K562 (cell line): ENCODE measurements at regions not wholly inside any gene's neighbourhood (a gene's known extent, or its start where the extent isn't known, plus 50 kb on each side); places are given as distances from the start of the nearest gene placed in this dataset.

ENCODE experiments used
- EP300 ChIP-seq: IDR thresholded peaks from 2 replicates; pipeline ENCODE4 v1.6.1; 2012; ENCODE audit warnings: low read length, improper control_type of control experiment
- EZH2 ChIP-seq: IDR thresholded peaks from 2 replicates; pipeline ENCODE4 v1.6.1; 2012; ENCODE audit warnings: low read depth, mild to moderate bottlenecking, inconsistent platforms, low read length, borderline replicate concordance
- FOSL1 ChIP-seq: fragments of 200-800 bp; sonication (Bioruptor generic); conservative IDR thresholded peaks from 2 replicates; pipeline ENCODE4 v1.6.1; 2016; ENCODE audit warnings: missing genetic modification characterization, missing compliant biosample characterization
- SRSF3 ChIP-seq: fragments of 200-400 bp; formaldehyde crosslinking; IDR thresholded peaks from 2 replicates; pipeline ENCODE4 v1.6.1; 2016; ENCODE audit warnings: mild to moderate bottlenecking, low read length, moderate library complexity; ENCODE audit not compliant: insufficient read depth
- ZNF311 ChIP-seq: fragments of 250-450 bp; sonication (Bioruptor Pico); IDR thresholded peaks from 2 replicates; pipeline ENCODE4 v1.4.0; 2020; ENCODE audit warnings: mild to moderate bottlenecking, moderate library complexity
- ZZZ3 ChIP-seq: fragments of 450-650 bp; IDR thresholded peaks from 2 replicates; pipeline ENCODE4 v1.6.1; 2016; ENCODE audit warnings: antibody characterized with exemption, mild to moderate bottlenecking, moderate library complexity
- TF ChIP-seq, protein P1 (sequence below): sonication (generic); formaldehyde crosslinking; IDR thresholded peaks from 2 replicates; pipeline ENCODE4 v1.8.1; 2022; ENCODE audit warnings: missing genetic modification reagents

DNA sequence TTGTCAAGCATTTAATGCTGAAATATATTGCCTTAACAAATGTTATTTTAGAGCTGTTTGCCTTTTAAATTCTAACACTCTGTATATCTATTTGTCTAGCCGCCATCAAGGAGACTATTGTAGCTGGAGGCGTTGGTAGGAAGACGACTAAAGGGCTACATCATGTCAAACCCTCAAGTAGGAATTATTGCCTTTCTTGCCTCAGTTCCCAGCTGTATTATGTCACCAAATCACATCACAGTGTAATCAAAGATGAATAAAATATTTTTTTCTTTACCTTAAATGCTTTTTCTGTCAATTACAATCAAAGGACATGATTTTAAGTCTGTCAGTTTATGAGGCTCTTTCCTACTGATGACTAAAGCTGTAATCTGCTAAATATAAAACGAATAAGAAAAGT is 233.1 kb downstream of the ZIC4 start:
- TF ChIP-seq FOSL1 (no peak), ZZZ3 (no peak), EZH2 (no peak), EP300 (no peak), SRSF3 (no peak), ZNF311 (no peak)
- TF ChIP-seq, protein P1, sequence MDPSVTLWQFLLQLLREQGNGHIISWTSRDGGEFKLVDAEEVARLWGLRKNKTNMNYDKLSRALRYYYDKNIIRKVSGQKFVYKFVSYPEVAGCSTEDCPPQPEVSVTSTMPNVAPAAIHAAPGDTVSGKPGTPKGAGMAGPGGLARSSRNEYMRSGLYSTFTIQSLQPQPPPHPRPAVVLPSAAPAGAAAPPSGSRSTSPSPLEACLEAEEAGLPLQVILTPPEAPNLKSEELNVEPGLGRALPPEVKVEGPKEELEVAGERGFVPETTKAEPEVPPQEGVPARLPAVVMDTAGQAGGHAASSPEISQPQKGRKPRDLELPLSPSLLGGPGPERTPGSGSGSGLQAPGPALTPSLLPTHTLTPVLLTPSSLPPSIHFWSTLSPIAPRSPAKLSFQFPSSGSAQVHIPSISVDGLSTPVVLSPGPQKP (CRISPR knock-in tag) = no peak
